HepG2 (cell line): ENCODE measurements at regions not wholly inside any gene's neighbourhood (a gene's known extent, or its start where the extent isn't known, plus 50 kb on each side); places are given as distances from the start of the nearest gene placed in this dataset.

Experiments
- ATAC-seq: fragments of 200-7000 bp; cut with Tn5 transposase; 3 replicates; pipeline ENCODE4 v1.9.1; 2020; ENCODE audit warnings: mild to moderate bottlenecking, moderate library complexity
- BruUV-seq: library from RNA; stranded (reverse); fragments of 400-500 nt; replicated peaks from 2 replicates; lab custom pipeline; 2021; lab: Mats Ljungman, UMichigan
- CTCF ChIA-PET: fragments of 300-600 bp; formaldehyde crosslinking; extraction: SDS; loops from one replicate; lab custom pipeline; 2021; ENCODE audit warnings: low total read pairs, inconsistent platforms, low intra/inter-chr PET ratio; lab: Yijun Ruan, JAX
- POLR2A ChIA-PET: fragments of 350-600 bp; sonication (Branson Sonifier 250); formaldehyde crosslinking; loops from one replicate; lab custom pipeline; 2020; ENCODE audit warnings: antibody characterized with exemption, inconsistent platforms; lab: Yijun Ruan, JAX
- DNase-seq: peaks from one replicate; pipeline ENCODE4 v3.0.0-alpha.2; 2015; ENCODE audit warnings: low spot score
- FAIRE-seq: peaks from 3 replicates; lab custom pipeline; 2011; peaks lifted over from hg19 to GRCh38; lab: Jason Lieb, UNC
- H2AFZ ChIP-seq: one replicate; pipeline ENCODE4 v1.6.1; 2011; ENCODE audit warnings: low read length, inconsistent platforms
- H3K27ac ChIP-seq: fragments of 300-600 bp; 3 replicates; pipeline ENCODE4 v1.8.0; 2011; ENCODE audit warnings: mixed run types, mild to moderate bottlenecking, mixed read lengths, low read length, inconsistent platforms; ENCODE audit not compliant: insufficient read depth; ENCODE audit errors: extremely low read length
- H3K27me3 ChIP-seq, 2 experiments: fragments of 200-600 bp in 1 of 2; 2 replicates in 1 of 2; 3 replicates in 1 of 2; pipeline versions ENCODE4 v1.6.0 to v1.8.0; 2011; ENCODE audit warnings: low read length in 2 of 2, mild to moderate bottlenecking in 2 of 2, moderate library complexity in 2 of 2, inconsistent platforms in 1 of 2; ENCODE audit not compliant: insufficient read depth in 2 of 2, control insufficient read depth in 1 of 2
- H3K36me3 ChIP-seq, 2 experiments: fragments of 200-600 bp in 1 of 2; replicated peaks in 1 of 2; 2 replicates in 1 of 2; 3 replicates in 1 of 2; pipeline versions ENCODE4 v1.5.1 to v1.8.0; 2011; ENCODE audit warnings: low read length in 2 of 2, inconsistent platforms in 1 of 2; ENCODE audit not compliant: insufficient read depth in 2 of 2, control insufficient read depth in 1 of 2
- H3K4me1 ChIP-seq: 2 replicates; pipeline ENCODE4 v1.5.1; 2012; ENCODE audit warnings: low read length, inconsistent platforms; ENCODE audit not compliant: insufficient read depth
- H3K4me2 ChIP-seq: 2 replicates; pipeline ENCODE4 v1.6.0; 2011; ENCODE audit warnings: low read depth, low read length, inconsistent platforms
- H3K4me3 ChIP-seq, 3 experiments: fragments of 200-600 bp in 1 of 3; sonication (generic), shearing (Covaris generic) in 1 of 3; replicated peaks in 1 of 3; 2 replicates each; pipeline ENCODE4 v1.5.1; 2011 to 2016; ENCODE audit warnings: low read length in 3 of 3, inconsistent platforms in 2 of 3, low read depth in 2 of 3, mild to moderate bottlenecking in 2 of 3, control low read depth in 1 of 3, mixed read lengths in 1 of 3; ENCODE audit not compliant: insufficient read depth in 1 of 3
- H3K79me2 ChIP-seq: one replicate; pipeline ENCODE4 v1.6.1; 2011; ENCODE audit warnings: low read length, inconsistent platforms; ENCODE audit not compliant: insufficient read depth
- H3K9ac ChIP-seq: 2 replicates; pipeline ENCODE4 v1.6.0; 2011; ENCODE audit warnings: mild to moderate bottlenecking, low read depth, low read length, inconsistent platforms; ENCODE audit not compliant: insufficient read depth
- H3K9me3 ChIP-seq: 2 replicates; pipeline ENCODE4 v1.5.1; 2012; ENCODE audit warnings: mild to moderate bottlenecking, low read length
- H4K20me1 ChIP-seq: 2 replicates; pipeline ENCODE4 v1.6.0; 2011; ENCODE audit warnings: inconsistent platforms, mild to moderate bottlenecking, low read length, moderate library complexity; ENCODE audit not compliant: insufficient read depth
- DMAP1 ChIP-seq: IDR thresholded peaks from 2 replicates; pipeline ENCODE4 v1.6.1; 2016
- GPN1 ChIP-seq: sonication (generic); formaldehyde crosslinking; IDR thresholded peaks from 2 replicates; pipeline ENCODE4 v1.5.1; 2020; ENCODE audit warnings: missing genetic modification reagents, borderline replicate concordance
- KDM6A ChIP-seq: IDR thresholded peaks from 2 replicates; pipeline ENCODE4 v1.6.1; 2016; ENCODE audit warnings: low read depth
- NR2F2 ChIP-seq: IDR thresholded peaks from 2 replicates; pipeline ENCODE4 v1.6.1; 2012; ENCODE audit warnings: low read depth, inconsistent platforms, borderline replicate concordance
- NR3C1 ChIP-seq: sonication (generic); formaldehyde crosslinking; IDR thresholded peaks from 2 replicates; pipeline ENCODE4 v1.4.0; 2020; ENCODE audit warnings: missing genetic modification reagents
- RBFOX2 ChIP-seq: fragments of 200-400 bp; formaldehyde crosslinking; IDR thresholded peaks from 2 replicates; pipeline ENCODE4 v1.6.1; 2017; ENCODE audit warnings: low read depth, mild to moderate bottlenecking, low read length
- RBM39 ChIP-seq: fragments of 200-400 bp; formaldehyde crosslinking; IDR thresholded peaks from one replicate; pipeline ENCODE4 v1.6.1; 2018; ENCODE audit warnings: antibody characterized with exemption, mild to moderate bottlenecking, low read depth, low read length; ENCODE audit not compliant: poor library complexity, severe bottlenecking
- SP4 ChIP-seq: sonication (generic); formaldehyde crosslinking; IDR thresholded peaks from 2 replicates; pipeline ENCODE4 v1.8.1; 2023; ENCODE audit warnings: mild to moderate bottlenecking, missing genetic modification reagents
- TARDBP ChIP-seq: sonication (generic); formaldehyde crosslinking; IDR thresholded peaks from 2 replicates; pipeline ENCODE4 v1.8.0; 2022; ENCODE audit warnings: mild to moderate bottlenecking, missing genetic modification reagents
- TCF7L2 ChIP-seq: IDR thresholded peaks from 2 replicates; pipeline ENCODE4 v1.6.1; 2011; ENCODE audit warnings: mild to moderate bottlenecking, low read depth, low read length, moderate library complexity
- THYN1 ChIP-seq: sonication (generic); formaldehyde crosslinking; IDR thresholded peaks from 2 replicates; pipeline ENCODE4 v1.8.1; 2023; ENCODE audit warnings: low read depth, mild to moderate bottlenecking, moderate library complexity, missing genetic modification reagents, borderline replicate concordance
- YEATS2 ChIP-seq: sonication (generic); formaldehyde crosslinking; IDR thresholded peaks from 2 replicates; pipeline ENCODE4 v1.4.0; 2020; ENCODE audit warnings: missing genetic modification reagents, borderline replicate concordance
- ZBTB44 ChIP-seq: sonication (generic); formaldehyde crosslinking; IDR thresholded peaks from 2 replicates; pipeline ENCODE4 v1.4.0; 2020; ENCODE audit warnings: missing genetic modification reagents
- ZFAT ChIP-seq: sonication (generic); formaldehyde crosslinking; conservative IDR thresholded peaks from 2 replicates; pipeline ENCODE4 v1.8.1; 2023; ENCODE audit warnings: missing genetic modification reagents, inconsistent platforms
- ZNF235 ChIP-seq: sonication (generic); formaldehyde crosslinking; IDR thresholded peaks from 2 replicates; pipeline ENCODE4 v1.8.1; 2023; ENCODE audit warnings: mild to moderate bottlenecking, missing genetic modification reagents, borderline replicate concordance
- ZNF274 ChIP-seq: sonication (generic); formaldehyde crosslinking; IDR thresholded peaks from 2 replicates; pipeline ENCODE4 v1.5.1; 2020; ENCODE audit warnings: mild to moderate bottlenecking, missing genetic modification reagents
- ZNF292 ChIP-seq: sonication (generic); formaldehyde crosslinking; IDR thresholded peaks from 2 replicates; pipeline ENCODE4 v1.8.1; 2022; ENCODE audit warnings: mild to moderate bottlenecking, low read depth, missing genetic modification reagents, borderline replicate concordance
- ZNF354B ChIP-seq: sonication (generic); formaldehyde crosslinking; IDR thresholded peaks from 2 replicates; pipeline ENCODE4 v1.8.0; 2022; ENCODE audit warnings: mild to moderate bottlenecking, missing genetic modification reagents
- ZNF619 ChIP-seq: sonication (generic); formaldehyde crosslinking; IDR thresholded peaks from 2 replicates; pipeline ENCODE4 v1.4.0; 2020; ENCODE audit warnings: mild to moderate bottlenecking, missing genetic modification reagents
- ZNF674 ChIP-seq: sonication (generic); formaldehyde crosslinking; IDR thresholded peaks from 2 replicates; pipeline ENCODE4 v1.5.0; 2020; ENCODE audit warnings: low read depth, mild to moderate bottlenecking, missing genetic modification reagents
- WGBS: methylation state at CpG from one replicate; pipeline ENCODE4 v1.1.6; 2017; ENCODE audit warnings: low lambda C conversion rate; 5-methylcytosine and 5-hydroxymethylcytosine counted together
- in situ Hi-C: cut with HindIII; loops from 2 replicates; pipeline ENCODE4 v1.10.0; 2017; ENCODE audit warnings: low pct_unique_long_range_greater_than_20kb; ENCODE audit not compliant: extremely low pct_ligation_motif_present
- intact Hi-C: fragments of 100-400 bp; cut with micrococcal nuclease; formaldehyde crosslinking; loops from one replicate; pipeline ENCODE4 v1.10.0; 2022; ENCODE audit not compliant: unreplicated experiment

GRCh38 chr10:4061441-4061951, 276.5 kb upstream of the KLF6 start (continued):
- TF ChIP-seq DMAP1 (CRISPR knock-in tag) = no peak
- no peak for TF ChIP-seq THYN1 (CRISPR knock-in tag)
- TF ChIP-seq ZNF292 (CRISPR knock-in tag) = no peak
- no peak for TF ChIP-seq ZNF235
- TF ChIP-seq NR3C1 (CRISPR knock-in tag) = no peak
- no peak for TF ChIP-seq TARDBP (CRISPR knock-in tag)
- no peak for TF ChIP-seq RBM39
- no peak for TF ChIP-seq TCF7L2
- TF ChIP-seq ZFAT (CRISPR knock-in tag) = no peak
- no peak for TF ChIP-seq ZNF274 (CRISPR knock-in tag)

- Histone ChIP-seq H3K36me3 (no peaks in the 10 kb centered on the region), H4K20me1 (no peaks in the 10 kb centered on the region), H2AFZ (no peak overlapping the region), H3K4me3 (no peak overlapping the region), H3K4me2 (no peak overlapping the region), H3K79me2 (no peaks in the 10 kb centered on the region), H3K27me3 (peaks cover 2 to 5% of the 10 kb centered on the region in 2 experiments; a peak in 2 of 5 replicates), H3K9me3 (no peaks in the 10 kb centered on the region), H3K9ac (no peak overlapping the region), H3K4me1 (no peaks in the 10 kb centered on the region), H3K27ac (no peak overlapping the region)
- ChIA-PET CTCF (no interaction called here), POLR2A (no interaction called here)
- no peak for DNase-seq
- 29% methylated on average over 11 of the region's 11 CpGs for WGBS
- BruUV-seq = no TSS peak
- no peak for FAIRE-seq
- in situ Hi-C loops = no loop called here
- ATAC-seq = no peak
- intact Hi-C loops = no loop called here
- TF ChIP-seq NR2F2 = no peak
- no peak for TF ChIP-seq KDM6A (CRISPR knock-in tag)
- no peak for TF ChIP-seq SP4 (CRISPR knock-in tag)
- no peak for TF ChIP-seq GPN1 (CRISPR knock-in tag)
- TF ChIP-seq ZNF619 (CRISPR knock-in tag) = no peak
- TF ChIP-seq ZNF674 = no peak
- no peak for TF ChIP-seq ZNF354B (CRISPR knock-in tag)
- TF ChIP-seq YEATS2 (CRISPR knock-in tag) = no peak
- no peak for TF ChIP-seq ZBTB44 (CRISPR knock-in tag)
- no peak for TF ChIP-seq RBFOX2
Measured at GRCh38 chr10:4059471-4060138, 274.6 kb upstream of the KLF6 start.
